ENCODE measurements at regions not wholly inside any gene's neighbourhood (a gene's known extent, or its start where the extent isn't known, plus 50 kb on each side); places are given as distances from the start of the nearest gene placed in this dataset.

DNA sequence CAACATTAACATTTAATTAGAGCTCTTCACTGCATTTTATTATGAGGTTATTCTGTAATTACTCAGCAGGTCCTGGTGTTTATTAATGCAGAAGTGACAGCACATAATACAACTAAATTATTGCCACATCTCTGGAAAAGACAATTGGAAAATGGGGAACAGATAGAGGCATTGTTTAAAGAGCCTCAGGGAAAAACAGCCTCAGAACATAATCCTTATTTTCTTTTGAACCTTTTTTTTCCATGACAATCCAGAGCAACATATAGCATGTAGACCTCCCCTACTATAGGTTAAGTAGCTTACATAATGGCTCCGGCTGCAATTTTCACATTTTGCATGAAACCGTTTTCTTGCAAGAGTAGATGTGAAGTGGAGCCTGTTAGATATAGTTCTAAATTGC, 87.2 kb downstream of the RMI1 start:
- DNase-seq (ENCODE audit: low spot score) (no peak), ATAC-seq (ENCODE audit: low read depth) (no peak)
- H3K27me3 ChIP-seq (ENCODE audit: insufficient read depth, poor library complexity, severe bottlenecking): no peaks in the 10 kb centered on the region
- TF ChIP-seq, protein P1, sequence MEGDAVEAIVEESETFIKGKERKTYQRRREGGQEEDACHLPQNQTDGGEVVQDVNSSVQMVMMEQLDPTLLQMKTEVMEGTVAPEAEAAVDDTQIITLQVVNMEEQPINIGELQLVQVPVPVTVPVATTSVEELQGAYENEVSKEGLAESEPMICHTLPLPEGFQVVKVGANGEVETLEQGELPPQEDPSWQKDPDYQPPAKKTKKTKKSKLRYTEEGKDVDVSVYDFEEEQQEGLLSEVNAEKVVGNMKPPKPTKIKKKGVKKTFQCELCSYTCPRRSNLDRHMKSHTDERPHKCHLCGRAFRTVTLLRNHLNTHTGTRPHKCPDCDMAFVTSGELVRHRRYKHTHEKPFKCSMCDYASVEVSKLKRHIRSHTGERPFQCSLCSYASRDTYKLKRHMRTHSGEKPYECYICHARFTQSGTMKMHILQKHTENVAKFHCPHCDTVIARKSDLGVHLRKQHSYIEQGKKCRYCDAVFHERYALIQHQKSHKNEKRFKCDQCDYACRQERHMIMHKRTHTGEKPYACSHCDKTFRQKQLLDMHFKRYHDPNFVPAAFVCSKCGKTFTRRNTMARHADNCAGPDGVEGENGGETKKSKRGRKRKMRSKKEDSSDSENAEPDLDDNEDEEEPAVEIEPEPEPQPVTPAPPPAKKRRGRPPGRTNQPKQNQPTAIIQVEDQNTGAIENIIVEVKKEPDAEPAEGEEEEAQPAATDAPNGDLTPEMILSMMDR (IDR thresholded peaks at IDR 0.05; ENCODE audit: poor library complexity, severe bottlenecking): no peak
- H3K27ac ChIP-seq (ENCODE audit: poor library complexity, severe bottlenecking): no peak overlapping the region
- no peak overlapping the region for H3K4me3 ChIP-seq (ENCODE audit: severe bottlenecking)
- no peaks in the 10 kb centered on the region for H3K4me1 ChIP-seq (ENCODE audit: insufficient read depth, poor library complexity, severe bottlenecking)
- no peaks in the 10 kb centered on the region for H3K9me3 ChIP-seq (ENCODE audit: severe bottlenecking)
- no peaks in the 10 kb centered on the region for H3K36me3 ChIP-seq (ENCODE audit: low read depth)

DNA sequence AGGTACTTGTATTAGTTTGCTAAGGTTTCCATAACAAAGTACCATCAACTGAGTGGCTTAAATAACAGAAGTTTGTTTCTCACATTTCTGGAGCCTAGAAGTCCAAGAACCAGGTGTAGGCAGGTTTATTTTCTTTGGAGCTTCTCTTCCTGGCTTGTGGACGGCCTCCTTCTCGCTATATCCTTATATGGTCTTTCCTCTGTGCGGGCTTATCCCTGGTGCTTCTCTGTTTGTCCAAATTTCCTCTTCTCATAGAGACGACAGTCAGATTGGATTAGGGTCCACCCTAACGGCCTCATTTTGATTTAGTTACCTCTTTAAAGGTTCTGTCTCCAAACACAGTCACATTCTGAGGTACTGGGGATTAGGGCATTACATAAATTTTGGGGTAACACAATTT, 88.3 kb downstream of the RMI1 start:
- H3K27ac ChIP-seq (ENCODE audit: poor library complexity, severe bottlenecking): no peak overlapping the region
- H3K4me3 ChIP-seq (ENCODE audit: severe bottlenecking): no peak overlapping the region
- H3K36me3 ChIP-seq (ENCODE audit: low read depth): no peaks in the 10 kb centered on the region
- ATAC-seq (ENCODE audit: low read depth): no peak
- H3K27me3 ChIP-seq (ENCODE audit: insufficient read depth, poor library complexity, severe bottlenecking): no peaks in the 10 kb centered on the region
- DNase-seq (ENCODE audit: low spot score): no peak
- TF ChIP-seq, protein P1 (IDR thresholded peaks at IDR 0.05; ENCODE audit: poor library complexity, severe bottlenecking): no peak
- H3K4me1 ChIP-seq (ENCODE audit: insufficient read depth, poor library complexity, severe bottlenecking): no peaks in the 10 kb centered on the region
- no peaks in the 10 kb centered on the region for H3K9me3 ChIP-seq (ENCODE audit: severe bottlenecking)

DNA sequence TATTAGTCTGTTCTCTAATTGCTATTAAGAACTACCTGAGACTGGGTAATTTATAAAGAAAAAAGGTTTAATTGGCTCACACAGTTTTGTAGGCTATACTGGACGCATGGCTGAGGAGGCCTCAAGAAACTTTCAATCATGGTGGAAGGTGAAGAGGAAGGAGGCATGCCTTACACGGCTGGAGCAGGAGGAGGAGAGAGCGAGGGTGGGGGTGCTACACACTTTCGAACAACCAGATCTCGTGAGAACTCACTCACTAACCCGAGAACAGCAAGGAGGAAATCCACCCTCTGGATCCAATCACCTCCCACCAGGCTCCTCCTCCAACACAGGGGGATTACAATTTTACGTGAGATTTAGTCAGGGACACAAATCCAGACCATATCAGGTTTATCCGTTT, 90.0 kb downstream of the RMI1 start:
- no peaks in the 10 kb centered on the region for H3K36me3 ChIP-seq (ENCODE audit: low read depth)
- no peak for DNase-seq (ENCODE audit: low spot score)
- H3K4me1 ChIP-seq (ENCODE audit: insufficient read depth, poor library complexity, severe bottlenecking): no peaks in the 10 kb centered on the region
- no peak overlapping the region for H3K27ac ChIP-seq (ENCODE audit: poor library complexity, severe bottlenecking)
- no peak overlapping the region for H3K4me3 ChIP-seq (ENCODE audit: severe bottlenecking)
- ATAC-seq (ENCODE audit: low read depth): no peak
- no peaks in the 10 kb centered on the region for H3K27me3 ChIP-seq (ENCODE audit: insufficient read depth, poor library complexity, severe bottlenecking)
- TF ChIP-seq, protein P1 (IDR thresholded peaks at IDR 0.05; ENCODE audit: poor library complexity, severe bottlenecking): no peak
- no peaks in the 10 kb centered on the region for H3K9me3 ChIP-seq (ENCODE audit: severe bottlenecking)

DNA sequence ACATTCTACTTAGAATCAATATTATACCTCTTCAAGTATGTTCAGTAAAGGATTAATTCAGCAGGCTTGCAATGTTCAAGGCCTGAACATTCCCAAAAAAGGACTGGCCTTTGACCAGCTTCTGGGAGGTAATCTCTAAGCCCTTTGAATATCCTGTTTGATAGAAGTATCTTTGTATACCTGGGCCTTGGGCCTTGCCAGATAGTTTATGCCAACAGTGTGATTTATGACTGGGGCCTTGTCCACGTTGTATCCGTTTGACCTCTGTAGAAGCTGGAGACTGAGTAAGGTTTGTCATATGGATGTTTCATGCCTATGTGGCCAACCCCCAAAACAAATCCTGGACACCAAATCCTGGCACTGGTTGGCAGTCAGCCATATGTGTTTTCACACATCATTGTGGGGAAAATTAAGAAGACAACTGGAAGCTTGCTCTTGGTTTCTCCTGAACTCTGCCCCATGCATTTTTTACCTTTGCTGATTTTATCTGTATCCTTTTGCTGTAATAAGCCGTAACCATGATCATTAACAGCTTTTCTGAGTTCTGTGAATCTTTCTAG, 92.1 kb downstream of the RMI1 start:
- no peak overlapping the region for H3K27ac ChIP-seq (ENCODE audit: poor library complexity, severe bottlenecking)
- H3K27me3 ChIP-seq (ENCODE audit: insufficient read depth, poor library complexity, severe bottlenecking): no peaks in the 10 kb centered on the region
- H3K4me3 ChIP-seq (ENCODE audit: severe bottlenecking): no peak overlapping the region
- H3K4me1 ChIP-seq (ENCODE audit: insufficient read depth, poor library complexity, severe bottlenecking): no peaks in the 10 kb centered on the region
- H3K36me3 ChIP-seq (ENCODE audit: low read depth): no peaks in the 10 kb centered on the region
- no peak for ATAC-seq (ENCODE audit: low read depth)
- no peak for DNase-seq (ENCODE audit: low spot score)
- H3K9me3 ChIP-seq (ENCODE audit: severe bottlenecking): no peaks in the 10 kb centered on the region
- TF ChIP-seq, protein P1 (IDR thresholded peaks at IDR 0.05; ENCODE audit: poor library complexity, severe bottlenecking): no peak

DNA sequence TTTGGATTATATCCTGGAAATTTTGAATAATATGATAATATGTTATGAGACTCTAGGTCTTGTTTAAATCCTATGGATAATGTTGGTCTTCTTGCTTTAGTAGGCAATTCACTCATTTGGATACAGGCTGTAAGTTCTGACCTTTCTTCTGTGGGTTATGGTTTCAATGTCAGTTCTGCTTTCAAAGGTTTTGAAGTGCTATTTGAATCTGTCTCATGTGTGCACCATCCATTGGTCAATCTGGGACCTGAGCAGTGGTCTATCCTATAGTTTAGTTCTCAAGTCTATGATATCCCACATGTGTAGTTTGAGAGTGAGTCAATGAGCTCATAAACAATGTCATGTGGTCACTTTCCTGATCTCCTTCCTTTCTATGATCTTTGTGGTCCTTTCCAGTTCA, 94.4 kb downstream of the RMI1 start:
- Histone ChIP-seq H3K4me3 (ENCODE audit: severe bottlenecking) (no peak overlapping the region), H3K4me1 (ENCODE audit: insufficient read depth, poor library complexity, severe bottlenecking) (no peaks in the 10 kb centered on the region), H3K27ac (ENCODE audit: poor library complexity, severe bottlenecking) (no peak overlapping the region), H3K36me3 (ENCODE audit: low read depth) (no peaks in the 10 kb centered on the region), H3K27me3 (ENCODE audit: insufficient read depth, poor library complexity, severe bottlenecking) (no peaks in the 10 kb centered on the region), H3K9me3 (ENCODE audit: severe bottlenecking) (no peaks in the 10 kb centered on the region)
- DNase-seq (ENCODE audit: low spot score) (no peak), ATAC-seq (ENCODE audit: low read depth) (no peak)
- TF ChIP-seq, protein P1 (IDR thresholded peaks at IDR 0.05; ENCODE audit: poor library complexity, severe bottlenecking): no peak
